Osteocyte (in vitro differentiated cells): ENCODE measurements at regions not wholly inside any gene's neighbourhood (a gene's known extent, or its start where the extent isn't known, plus 50 kb on each side); places are given as distances from the start of the nearest gene placed in this dataset.
"Not testable (repeated sequence)": the region's sequence is repeated elsewhere in the genome, so short reads cannot be mapped to it uniquely, and the experiment has no call there.

Experiments used
- DNase-seq: peaks from one replicate; pipeline ENCODE4 v3.0.0; 2021; ENCODE audit warnings: mixed read lengths; ENCODE audit not compliant: unreplicated experiment; ENCODE audit errors: extremely low spot score
- H3K27ac Mint-ChIP-seq: one replicate; pipeline ENCODE4 v1.8.0; 2021; ENCODE audit warnings: mild to moderate bottlenecking, mixed read lengths; ENCODE audit not compliant: unreplicated experiment
- H3K27me3 Mint-ChIP-seq: one replicate; pipeline ENCODE4 v1.8.0; 2021; ENCODE audit warnings: mixed read lengths; ENCODE audit not compliant: unreplicated experiment
- H3K36me3 Mint-ChIP-seq: one replicate; pipeline ENCODE4 v1.8.0; 2021; ENCODE audit warnings: mixed read lengths; ENCODE audit not compliant: unreplicated experiment
- H3K4me1 Mint-ChIP-seq: one replicate; pipeline ENCODE4 v1.8.0; 2021; ENCODE audit warnings: mixed read lengths; ENCODE audit not compliant: unreplicated experiment
- H3K4me3 Mint-ChIP-seq: one replicate; pipeline ENCODE4 v1.8.0; 2021; ENCODE audit warnings: mild to moderate bottlenecking, moderate library complexity, mixed read lengths; ENCODE audit not compliant: unreplicated experiment
- H3K9me3 Mint-ChIP-seq: one replicate; pipeline ENCODE4 v1.8.0; 2021; ENCODE audit warnings: mixed read lengths; ENCODE audit not compliant: unreplicated experiment
- TF ChIP-seq, protein P1 (sequence below): fragments of 200-600 bp; sonication (generic); IDR thresholded peaks from 2 replicates; pipeline ENCODE4 v1.5.0; 2021; ENCODE audit warnings: antibody characterized with exemption, mild to moderate bottlenecking, moderate library complexity

DNA sequence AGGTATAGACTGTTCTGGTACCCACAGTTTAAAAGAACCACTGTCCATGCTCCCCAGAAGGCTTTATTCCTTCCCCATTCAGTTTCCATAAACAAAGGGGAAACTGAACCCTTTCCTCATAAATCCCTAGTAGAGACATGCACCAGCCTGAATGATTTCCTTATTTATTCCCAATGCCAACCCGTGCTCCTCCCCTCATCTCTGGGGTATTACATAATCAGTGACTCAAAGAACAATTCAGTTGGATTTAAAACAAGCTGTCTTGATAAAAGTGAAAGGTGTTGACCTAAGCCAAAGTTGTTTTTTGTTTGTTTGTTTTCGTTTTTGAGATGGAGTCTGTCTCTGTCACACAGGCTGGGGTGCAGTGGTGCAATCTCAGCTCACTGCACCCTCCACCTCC lies 418.5 kb upstream of the CNTNAP5 start:
- TF ChIP-seq, protein P1, sequence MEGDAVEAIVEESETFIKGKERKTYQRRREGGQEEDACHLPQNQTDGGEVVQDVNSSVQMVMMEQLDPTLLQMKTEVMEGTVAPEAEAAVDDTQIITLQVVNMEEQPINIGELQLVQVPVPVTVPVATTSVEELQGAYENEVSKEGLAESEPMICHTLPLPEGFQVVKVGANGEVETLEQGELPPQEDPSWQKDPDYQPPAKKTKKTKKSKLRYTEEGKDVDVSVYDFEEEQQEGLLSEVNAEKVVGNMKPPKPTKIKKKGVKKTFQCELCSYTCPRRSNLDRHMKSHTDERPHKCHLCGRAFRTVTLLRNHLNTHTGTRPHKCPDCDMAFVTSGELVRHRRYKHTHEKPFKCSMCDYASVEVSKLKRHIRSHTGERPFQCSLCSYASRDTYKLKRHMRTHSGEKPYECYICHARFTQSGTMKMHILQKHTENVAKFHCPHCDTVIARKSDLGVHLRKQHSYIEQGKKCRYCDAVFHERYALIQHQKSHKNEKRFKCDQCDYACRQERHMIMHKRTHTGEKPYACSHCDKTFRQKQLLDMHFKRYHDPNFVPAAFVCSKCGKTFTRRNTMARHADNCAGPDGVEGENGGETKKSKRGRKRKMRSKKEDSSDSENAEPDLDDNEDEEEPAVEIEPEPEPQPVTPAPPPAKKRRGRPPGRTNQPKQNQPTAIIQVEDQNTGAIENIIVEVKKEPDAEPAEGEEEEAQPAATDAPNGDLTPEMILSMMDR: no peak
- Mint-ChIP-seq H3K27me3 (no peaks in the 10 kb centered on the region), H3K36me3 (peaks cover 2% of the 10 kb centered on the region), H3K27ac (no peak overlapping the region), H3K9me3 (peaks cover 36% of the 10 kb centered on the region), H3K4me3 (no peak overlapping the region), H3K4me1 (no peaks in the 10 kb centered on the region)
- DNase-seq: no peak

DNA sequence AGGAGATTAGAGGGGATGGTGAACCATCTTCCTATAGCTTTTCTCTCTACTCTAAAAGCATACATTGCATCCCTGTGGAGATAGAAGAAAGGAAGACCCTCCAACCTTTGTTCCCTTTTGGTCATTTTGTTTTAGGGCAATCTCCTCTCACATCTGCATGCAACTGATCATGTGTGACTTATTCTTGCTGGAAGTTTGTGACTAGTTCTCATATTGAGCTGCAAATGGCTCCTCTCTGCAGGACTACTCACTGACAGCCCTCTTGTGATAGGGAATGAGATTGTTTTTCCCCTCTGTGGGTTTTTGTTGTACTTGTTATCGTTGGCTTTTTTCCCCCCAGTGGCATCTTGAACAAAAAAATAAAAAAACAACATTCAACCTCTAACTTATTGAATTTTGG lies 416.0 kb upstream of the CNTNAP5 start:
- Mint-ChIP-seq H3K36me3 (peaks cover 2% of the 10 kb centered on the region), H3K4me3 (no peak overlapping the region), H3K27ac (no peak overlapping the region), H3K9me3 (peaks cover 44% of the 10 kb centered on the region), H3K27me3 (no peaks in the 10 kb centered on the region), H3K4me1 (no peaks in the 10 kb centered on the region)
- TF ChIP-seq, protein P1: no peak
- DNase-seq: no peak

DNA sequence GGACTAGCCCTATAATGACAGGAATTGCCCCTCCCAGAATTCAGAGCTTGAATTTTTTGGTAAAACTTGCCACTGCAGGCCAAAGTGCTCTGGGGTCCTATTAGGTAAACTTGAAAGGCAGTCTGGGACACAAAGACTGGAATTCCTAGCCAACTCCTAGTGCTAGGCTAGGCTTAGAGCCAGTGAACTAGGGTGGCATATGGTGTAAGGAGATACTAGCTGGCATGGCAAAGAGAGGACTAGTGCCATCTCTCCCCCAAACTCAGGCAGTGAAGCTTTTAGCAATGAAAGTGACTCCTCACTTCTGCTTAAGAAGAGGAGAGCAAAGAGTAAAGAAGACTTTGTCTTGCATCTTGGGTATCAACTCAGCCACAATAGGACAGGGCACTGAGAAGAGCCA lies 410.5 kb upstream of the CNTNAP5 start:
- Mint-ChIP-seq H3K27me3 (no peaks in the 10 kb centered on the region), H3K36me3 (peaks cover 2% of the 10 kb centered on the region), H3K4me1 (no peaks in the 10 kb centered on the region), H3K27ac (no peak overlapping the region), H3K9me3 (peaks cover 53% of the 10 kb centered on the region), H3K4me3 (no peak overlapping the region)
- TF ChIP-seq, protein P1: no peak
- no peak for DNase-seq

DNA sequence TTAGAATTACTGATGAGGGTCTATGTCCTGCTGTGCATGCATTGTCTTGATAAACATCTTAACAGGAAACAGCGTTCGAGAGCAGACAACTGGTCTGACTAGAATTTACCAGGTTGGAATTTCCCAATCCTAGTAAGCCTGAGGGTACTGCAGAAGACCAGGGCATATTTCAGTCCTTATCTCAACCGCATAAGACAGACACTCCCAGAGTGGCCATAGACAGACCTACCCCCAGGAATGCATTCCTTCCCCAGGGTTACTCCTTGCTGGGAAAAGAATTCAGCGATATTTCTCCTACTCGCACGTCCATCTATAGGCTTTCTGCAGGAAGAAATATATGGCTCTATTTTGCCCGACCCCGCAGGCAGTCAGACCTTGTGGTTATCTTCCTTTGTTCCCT lies 406.4 kb upstream of the CNTNAP5 start:
- not testable (repeated sequence) for H3K4me3 Mint-ChIP-seq, H3K4me1 Mint-ChIP-seq, DNase-seq, H3K27ac Mint-ChIP-seq, H3K36me3 Mint-ChIP-seq, H3K27me3 Mint-ChIP-seq
- H3K9me3 Mint-ChIP-seq: peaks cover 54% of the 10 kb centered on the region

DNA sequence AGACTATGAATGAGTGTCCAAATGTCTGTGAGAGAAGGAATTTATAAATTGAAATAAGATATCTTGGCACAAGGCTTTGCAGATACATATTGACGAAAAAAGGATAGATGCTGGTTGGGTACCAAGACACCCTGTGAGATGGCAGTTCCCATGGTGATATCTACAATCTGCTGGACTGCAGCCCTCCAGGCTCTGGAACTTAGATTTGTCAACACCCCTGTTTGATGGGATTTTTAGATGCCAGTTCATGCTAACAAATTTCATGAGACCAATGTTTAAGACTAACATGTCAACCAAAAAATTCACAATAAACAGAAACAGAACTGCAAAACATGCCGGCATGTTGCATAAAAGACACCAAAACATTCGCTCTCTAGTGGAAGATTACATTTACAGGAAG lies 400.3 kb upstream of the CNTNAP5 start:
- Mint-ChIP-seq H3K27ac (no peak overlapping the region), H3K36me3 (no peaks in the 10 kb centered on the region), H3K27me3 (no peaks in the 10 kb centered on the region), H3K4me1 (no peaks in the 10 kb centered on the region), H3K9me3 (peaks cover 50% of the 10 kb centered on the region), H3K4me3 (no peak overlapping the region)
- TF ChIP-seq, protein P1: no peak
- DNase-seq: no peak

DNA sequence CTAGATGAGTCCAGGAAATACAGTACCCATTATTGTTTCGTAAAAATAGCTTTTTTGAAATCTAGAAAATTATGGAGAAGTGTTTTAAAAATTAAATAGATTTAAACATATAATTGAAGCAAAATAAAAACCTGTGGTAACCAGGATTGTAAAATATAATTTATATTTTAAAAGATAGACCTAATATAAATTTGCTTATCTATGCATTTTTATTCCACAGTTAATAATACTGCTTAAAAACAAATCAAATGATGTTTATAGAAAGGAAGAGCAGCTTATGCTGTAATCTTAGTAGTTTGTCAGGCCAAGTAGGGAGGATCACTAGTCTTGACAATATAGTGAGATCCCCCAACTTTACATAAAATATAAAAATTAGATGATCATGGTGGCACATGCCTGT lies 388.9 kb upstream of the CNTNAP5 start:
- H3K27me3 Mint-ChIP-seq: no peaks in the 10 kb centered on the region
- DNase-seq: no peak
- no peaks in the 10 kb centered on the region for H3K36me3 Mint-ChIP-seq
- TF ChIP-seq, protein P1: no peak
- H3K9me3 Mint-ChIP-seq: peaks cover 26% of the 10 kb centered on the region
- no peaks in the 10 kb centered on the region for H3K4me1 Mint-ChIP-seq
- no peak overlapping the region for H3K27ac Mint-ChIP-seq
- no peak overlapping the region for H3K4me3 Mint-ChIP-seq
